H1 (cell line): ENCODE measurements at regions not wholly inside any gene's neighbourhood (a gene's known extent, or its start where the extent isn't known, plus 50 kb on each side); places are given as distances from the start of the nearest gene placed in this dataset.

Source experiments
- CTCF ChIA-PET: fragments of 300-600 bp; sonication (Branson Sonifier 250); formaldehyde crosslinking; loops from one replicate; lab custom pipeline; 2021; ENCODE audit not compliant: partially characterized antibody; lab: Charles Lee
- POLR2A ChIA-PET: fragments of 300-600 bp; sonication (Branson Sonifier 250); formaldehyde crosslinking; loops from one replicate; lab custom pipeline; 2021; ENCODE audit warnings: inconsistent platforms; ENCODE audit not compliant: partially characterized antibody; lab: Charles Lee
- DNase-seq, 2 experiments: peaks; one replicate each; pipeline versions ENCODE4 v3.0.0 to v3.0.0-alpha.2; 2010 to 2022; ENCODE audit warnings: low spot score in 2 of 2, low read depth in 1 of 2, mixed read lengths in 1 of 2
- FAIRE-seq: peaks from 2 replicates; lab custom pipeline; 2011; peaks lifted over from hg19 to GRCh38; lab: Jason Lieb, UNC
- H2AFZ ChIP-seq: 2 replicates; pipeline ENCODE4 v1.8.1; 2012; ENCODE audit warnings: low read length, inconsistent platforms
- H2AK5ac ChIP-seq: 2 replicates; pipeline ENCODE4 v1.6.1; 2013; ENCODE audit warnings: low read depth, low read length
- H2BK120ac ChIP-seq: replicated peaks from 2 replicates; pipeline ENCODE3; 2013; ENCODE audit warnings: low read depth, low read length, inconsistent platforms
- H2BK12ac ChIP-seq: 2 replicates; pipeline ENCODE4 v1.6.1; 2013; ENCODE audit warnings: low read depth, low read length
- H2BK15ac ChIP-seq: 2 replicates; pipeline ENCODE4 v1.6.1; 2013; ENCODE audit warnings: low read length
- H2BK20ac ChIP-seq: 2 replicates; pipeline ENCODE4 v1.6.1; 2013; ENCODE audit warnings: low read length
- H2BK5ac ChIP-seq: 2 replicates; pipeline ENCODE4 v1.6.1; 2013; ENCODE audit warnings: low read depth, low read length
- H3K14ac ChIP-seq: 2 replicates; pipeline ENCODE4 v1.6.1; 2013; ENCODE audit warnings: inconsistent platforms; ENCODE audit not compliant: insufficient read length
- H3K18ac ChIP-seq: 2 replicates; pipeline ENCODE4 v1.6.1; 2013; ENCODE audit warnings: low read length; ENCODE audit errors: extremely low read depth
- H3K23ac ChIP-seq: 2 replicates; pipeline ENCODE4 v1.6.1; 2013; ENCODE audit warnings: inconsistent platforms; ENCODE audit not compliant: insufficient read length
- H3K23me2 ChIP-seq: 2 replicates; pipeline ENCODE4 v1.6.1; 2013; ENCODE audit warnings: low read depth, low read length
- H3K27ac ChIP-seq: 2 replicates; pipeline ENCODE4 v1.6.1; 2011; ENCODE audit warnings: low read depth, low read length, inconsistent platforms
- H3K27me3 ChIP-seq, 4 experiments: replicated peaks in 1 of 4; 1 replicate in 1 of 4; 2 replicates in 3 of 4; pipeline versions ENCODE4 v1.6.1 to v1.8.1; 2011 to 2013; ENCODE audit warnings: low read length in 3 of 4, mild to moderate bottlenecking in 3 of 4, inconsistent platforms in 2 of 4, mixed read lengths in 2 of 4, moderate library complexity in 1 of 4; ENCODE audit not compliant: control insufficient read depth in 3 of 4, insufficient read depth in 3 of 4; ENCODE audit errors: extremely low read depth in 1 of 4
- H3K36me3 ChIP-seq, 4 experiments: 2 replicates each; pipeline versions ENCODE4 v1.6.1 to v1.8.1; 2011 to 2013; ENCODE audit warnings: mild to moderate bottlenecking in 4 of 4, low read length in 3 of 4, moderate library complexity in 2 of 4, control low read depth in 1 of 4, inconsistent platforms in 1 of 4; ENCODE audit not compliant: insufficient read depth in 4 of 4, control insufficient read depth in 2 of 4
- H3K4ac ChIP-seq: replicated peaks from 2 replicates; pipeline ENCODE3; 2013; ENCODE audit warnings: low read length, low read depth, mixed read lengths, inconsistent platforms; ENCODE audit not compliant: insufficient read length
- H3K4me1 ChIP-seq, 4 experiments: replicated peaks in 1 of 4; 1 replicate in 1 of 4; 2 replicates in 3 of 4; pipeline versions ENCODE4 v1.6.1 to v1.8.1; 2011 to 2013; ENCODE audit warnings: low read length in 3 of 4, inconsistent platforms in 2 of 4, mixed read lengths in 1 of 4; ENCODE audit not compliant: insufficient read depth in 4 of 4, control insufficient read depth in 3 of 4
- H3K4me2 ChIP-seq, 2 experiments: 2 replicates each; pipeline versions ENCODE4 v1.6.1 to v1.8.1; 2011 to 2013; ENCODE audit warnings: low read depth in 2 of 2, low read length in 2 of 2, control low read depth in 1 of 2, inconsistent platforms in 1 of 2, mild to moderate bottlenecking in 1 of 2; ENCODE audit not compliant: insufficient read depth in 1 of 2
- H3K4me3 ChIP-seq, 4 experiments: fragments of 200-600, 300-600 bp in 1 of 4; sonication (generic), shearing (Covaris generic), sonication (Bioruptor Twin) in 1 of 4; 2 replicates each; pipeline versions ENCODE4 v1.5.1 to v1.8.1; 2011 to 2016; ENCODE audit warnings: low read length in 4 of 4, low read depth in 3 of 4, control low read depth in 2 of 4, inconsistent platforms in 2 of 4, mild to moderate bottlenecking in 2 of 4, mixed read lengths in 1 of 4, moderate library complexity in 1 of 4; ENCODE audit not compliant: insufficient read depth in 2 of 4; ENCODE audit errors: extremely low read depth in 1 of 4
- H3K56ac ChIP-seq: replicated peaks from 2 replicates; pipeline ENCODE3; 2013; ENCODE audit warnings: low read depth, mild to moderate bottlenecking, mixed read lengths, low read length, inconsistent platforms; ENCODE audit not compliant: insufficient read length
- H3K79me1 ChIP-seq: 2 replicates; pipeline ENCODE4 v1.6.1; 2013; ENCODE audit warnings: low read depth, low read length, control low read depth
- H3K79me2 ChIP-seq, 2 experiments: 2 replicates each; pipeline versions ENCODE4 v1.6.1 to v1.8.1; 2012 to 2013; ENCODE audit warnings: low read length in 2 of 2, mild to moderate bottlenecking in 2 of 2, inconsistent platforms in 1 of 2; ENCODE audit not compliant: insufficient read depth in 2 of 2, control insufficient read depth in 1 of 2
- H3K9ac ChIP-seq, 4 experiments: replicated peaks in 1 of 4; 1 replicate in 1 of 4; 2 replicates in 3 of 4; pipeline versions ENCODE4 v1.6.1 to v1.8.1; 2011 to 2013; ENCODE audit warnings: low read depth in 3 of 4, low read length in 3 of 4, control low read depth in 2 of 4, mild to moderate bottlenecking in 2 of 4, moderate library complexity in 2 of 4, inconsistent platforms in 1 of 4; ENCODE audit errors: extremely low read depth in 1 of 4
- H3K9me3 ChIP-seq, 2 experiments: 2 replicates each; pipeline versions ENCODE4 v1.6.1 to v1.8.1; 2012 to 2013; ENCODE audit warnings: mild to moderate bottlenecking in 2 of 2, moderate library complexity in 2 of 2, control low read depth in 1 of 2, inconsistent platforms in 1 of 2, low read depth in 1 of 2, low read length in 1 of 2, mixed read lengths in 1 of 2; ENCODE audit not compliant: insufficient read depth in 2 of 2
- H4K20me1 ChIP-seq, 2 experiments: replicated peaks in 1 of 2; 2 replicates each; pipeline versions ENCODE3 to v1.8.1; 2011 to 2013; ENCODE audit warnings: inconsistent platforms in 2 of 2, low read length in 2 of 2, mild to moderate bottlenecking in 1 of 2; ENCODE audit not compliant: insufficient read depth in 2 of 2, control insufficient read depth in 1 of 2
- H4K5ac ChIP-seq: 2 replicates; pipeline ENCODE4 v1.6.1; 2013; ENCODE audit warnings: low read length, low read depth, mixed read lengths, inconsistent platforms; ENCODE audit not compliant: insufficient read length
- H4K8ac ChIP-seq: 2 replicates; pipeline ENCODE4 v1.8.0; 2013; ENCODE audit warnings: mild to moderate bottlenecking, moderate library complexity, low read length, inconsistent platforms; ENCODE audit not compliant: insufficient read depth; ENCODE audit errors: extremely low read depth
- H4K91ac ChIP-seq: replicated peaks from 2 replicates; pipeline ENCODE3; 2013; ENCODE audit warnings: low read length, mixed read lengths, inconsistent platforms; ENCODE audit not compliant: insufficient read length
- CREB1 ChIP-seq: IDR thresholded peaks from 2 replicates; pipeline ENCODE4 v1.6.1; 2012; ENCODE audit warnings: inconsistent platforms
- NANOG ChIP-seq: IDR thresholded peaks from 2 replicates; pipeline ENCODE4 v1.6.1; 2011; ENCODE audit warnings: low read length, low read depth, mild to moderate bottlenecking, inconsistent platforms; ENCODE audit not compliant: insufficient read depth, poor library complexity, severe bottlenecking
- RBBP5 ChIP-seq: IDR thresholded peaks from 2 replicates; pipeline ENCODE4 v1.7.1; 2012; ENCODE audit warnings: low read depth, mild to moderate bottlenecking, inconsistent platforms, low read length, moderate library complexity, borderline replicate concordance
- SIRT6 ChIP-seq: IDR thresholded peaks from one replicate; pipeline ENCODE4 v1.7.1; 2012; ENCODE audit warnings: low read length, inconsistent platforms
- SIX5 ChIP-seq: IDR thresholded peaks from 2 replicates; pipeline ENCODE4 v1.6.1; 2011; ENCODE audit warnings: mild to moderate bottlenecking, low read depth, low read length
- SP1 ChIP-seq: IDR thresholded peaks from 2 replicates; pipeline ENCODE4 v1.6.1; 2011; ENCODE audit warnings: low read depth, low read length
- SP4 ChIP-seq: IDR thresholded peaks from 2 replicates; pipeline ENCODE4 v1.6.1; 2012; ENCODE audit warnings: low read length, inconsistent platforms
- whole genome bisulfite sequencing, 2 experiments: shearing (Covaris generic) in 1 of 2; methylation state at CpG; one replicate each; pipeline versions ENCODE4 v1.1.6 to v1.1.7; 2013 to 2015; ENCODE audit warnings: low lambda C conversion rate in 2 of 2, mixed read lengths in 2 of 2, inconsistent platforms in 1 of 2, low coverage in 1 of 2, missing lambda C conversion rate in 1 of 2; ENCODE audit not compliant: insufficient replicate concordance in 2 of 2, insufficient coverage in 1 of 2, insufficient read length in 1 of 2; ENCODE audit errors: extremely low coverage in 1 of 2, missing lambda C conversion rate in 1 of 2; 5-methylcytosine and 5-hydroxymethylcytosine counted together

DNA sequence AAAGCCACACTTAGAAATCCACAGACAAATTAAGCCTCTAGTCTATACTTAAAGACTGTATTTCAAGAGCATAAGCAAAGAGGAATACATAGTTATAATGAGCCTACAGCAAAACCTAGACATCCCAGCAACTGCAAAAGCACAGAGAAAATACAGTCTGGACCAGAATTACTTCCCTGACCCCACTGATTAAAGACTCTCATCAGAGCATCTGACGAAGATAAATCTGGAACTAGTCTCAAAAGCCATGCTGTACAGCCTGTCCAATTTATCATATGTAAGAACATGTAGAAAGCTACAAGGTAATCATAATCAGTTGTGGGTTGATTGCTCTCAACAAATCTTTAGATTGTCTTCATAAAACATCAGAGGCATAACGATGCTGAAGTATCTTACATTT is 285.1 kb upstream of the CAND1 start (continued):
- TF ChIP-seq SIRT6 (no peak), SP4 (no peak)

DNA sequence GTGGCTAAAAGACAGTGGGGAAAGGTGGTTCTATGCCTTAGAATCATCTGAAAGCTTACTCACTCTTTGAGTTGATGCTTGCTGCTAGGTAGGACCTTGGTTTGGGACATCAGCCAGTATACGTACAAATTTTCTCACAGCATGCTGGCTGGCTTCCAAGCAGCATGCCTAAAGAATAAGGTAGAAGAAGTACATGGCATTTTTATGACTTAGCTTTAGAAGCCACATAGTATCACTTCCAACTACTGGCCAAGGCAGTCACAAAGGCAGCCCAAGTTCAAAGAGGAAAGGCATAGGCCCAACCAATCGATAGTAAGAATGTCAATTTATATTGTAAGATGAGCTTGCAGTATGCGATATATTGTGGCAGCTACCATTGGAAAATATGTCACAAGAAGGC is 284.2 kb upstream of the CAND1 start:
- no peak overlapping the region for H2BK12ac ChIP-seq
- no peak overlapping the region for H3K4ac ChIP-seq
- no peak overlapping the region for H3K23ac ChIP-seq
- H3K56ac ChIP-seq, result no peak overlapping the region
- H3K79me1 ChIP-seq, result no peaks in the 10 kb centered on the region
- no peaks in the 10 kb centered on the region for H3K36me3 ChIP-seq
- CTCF ChIA-PET, result no interaction called here
- FAIRE-seq (no peak), DNase-seq (no peak)
- no peak overlapping the region for H4K91ac ChIP-seq
- no peak overlapping the region for H2AK5ac ChIP-seq
- H3K14ac ChIP-seq, result no peak overlapping the region
- H2AFZ ChIP-seq, result no peak overlapping the region
- no peak overlapping the region for H3K27ac ChIP-seq
- H3K4me1 ChIP-seq, result no peaks in the 10 kb centered on the region; a peak in 1 of 7 replicates
- no peak overlapping the region for H4K8ac ChIP-seq
- H3K4me3 ChIP-seq, result no peak overlapping the region
- H2BK5ac ChIP-seq, result no peak overlapping the region
- no peaks in the 10 kb centered on the region for H3K23me2 ChIP-seq
- H4K20me1 ChIP-seq, result peaks cover 0 to 1% of the 10 kb centered on the region in 2 experiments
- no peaks in the 10 kb centered on the region for H3K9me3 ChIP-seq
- no peaks in the 10 kb centered on the region for H3K27me3 ChIP-seq
- H3K79me2 ChIP-seq, result no peaks in the 10 kb centered on the region
- H3K18ac ChIP-seq, result no peak overlapping the region
- no peak overlapping the region for H3K4me2 ChIP-seq
- no peak overlapping the region for H2BK15ac ChIP-seq
- no peak overlapping the region for H2BK120ac ChIP-seq
- H2BK20ac ChIP-seq, result no peak overlapping the region
- POLR2A ChIA-PET, result no interaction called here
- no peak overlapping the region for H4K5ac ChIP-seq
- WGBS, 2 experiments, result 91% methylated on average over 3 of the region's 3 CpGs; no CpG with 5 or more reads in 1 of the 2 experiments
- H3K9ac ChIP-seq, result no peak overlapping the region
- TF ChIP-seq CREB1, result no peak
- no peak for TF ChIP-seq SP4
- no peak for TF ChIP-seq SP1
- no peak for TF ChIP-seq RBBP5
- TF ChIP-seq NANOG, result no peak
- no peak for TF ChIP-seq SIX5
